Omental fat pad (tissue), 3 donors: ENCODE measurements at regions not wholly inside any gene's neighbourhood (a gene's known extent, or its start where the extent isn't known, plus 50 kb on each side); places are given as distances from the start of the nearest gene placed in this dataset.
A peak's percentile ranks its signal among the peaks of the same experiment; 100 is the strongest.

Experiments
- ATAC-seq: fragments of 150-250 bp; one replicate; pipeline ENCODE4 v1.9.1; 2016; ENCODE audit warnings: mild to moderate bottlenecking, moderate library complexity; ENCODE audit not compliant: low FRiP score
- DNase-seq: peaks from one replicate; pipeline ENCODE4 v3.0.0-alpha.2; 2019; ENCODE audit warnings: low spot score
- TF ChIP-seq, protein P1 (sequence below), 3 donors: fragments of 450-650 bp; IDR thresholded peaks; one replicate each; pipeline ENCODE4 v1.5.1; 2016 to 2017; ENCODE audit warnings: antibody characterized with exemption in 3 of 3, mild to moderate bottlenecking in 3 of 3, moderate library complexity in 2 of 3

DNA sequence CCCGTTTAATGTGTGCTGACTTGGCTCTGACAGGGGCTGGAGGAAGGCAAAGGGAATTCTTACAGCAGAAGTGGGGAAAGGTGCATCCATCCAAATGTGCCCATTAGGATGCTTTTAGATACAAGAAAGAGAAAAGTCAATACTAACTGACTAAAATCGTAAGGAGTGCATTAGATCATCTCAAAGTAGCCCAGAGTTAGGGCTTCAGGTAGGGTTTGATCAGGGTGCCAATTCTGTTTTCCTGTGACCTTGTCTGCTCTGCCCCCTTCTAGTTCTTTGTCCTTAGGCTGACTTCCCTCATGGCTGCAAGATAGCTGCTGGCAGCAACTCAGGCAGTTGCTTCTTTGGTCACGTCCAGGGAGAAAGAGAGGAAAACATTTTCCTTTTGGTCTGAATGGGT, 240.8 kb downstream of the CDC5L start:
- no peak for ATAC-seq
- TF ChIP-seq, protein P1, sequence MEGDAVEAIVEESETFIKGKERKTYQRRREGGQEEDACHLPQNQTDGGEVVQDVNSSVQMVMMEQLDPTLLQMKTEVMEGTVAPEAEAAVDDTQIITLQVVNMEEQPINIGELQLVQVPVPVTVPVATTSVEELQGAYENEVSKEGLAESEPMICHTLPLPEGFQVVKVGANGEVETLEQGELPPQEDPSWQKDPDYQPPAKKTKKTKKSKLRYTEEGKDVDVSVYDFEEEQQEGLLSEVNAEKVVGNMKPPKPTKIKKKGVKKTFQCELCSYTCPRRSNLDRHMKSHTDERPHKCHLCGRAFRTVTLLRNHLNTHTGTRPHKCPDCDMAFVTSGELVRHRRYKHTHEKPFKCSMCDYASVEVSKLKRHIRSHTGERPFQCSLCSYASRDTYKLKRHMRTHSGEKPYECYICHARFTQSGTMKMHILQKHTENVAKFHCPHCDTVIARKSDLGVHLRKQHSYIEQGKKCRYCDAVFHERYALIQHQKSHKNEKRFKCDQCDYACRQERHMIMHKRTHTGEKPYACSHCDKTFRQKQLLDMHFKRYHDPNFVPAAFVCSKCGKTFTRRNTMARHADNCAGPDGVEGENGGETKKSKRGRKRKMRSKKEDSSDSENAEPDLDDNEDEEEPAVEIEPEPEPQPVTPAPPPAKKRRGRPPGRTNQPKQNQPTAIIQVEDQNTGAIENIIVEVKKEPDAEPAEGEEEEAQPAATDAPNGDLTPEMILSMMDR (IDR thresholded peaks at IDR 0.05) = no peak
- DNase-seq = no peak

DNA sequence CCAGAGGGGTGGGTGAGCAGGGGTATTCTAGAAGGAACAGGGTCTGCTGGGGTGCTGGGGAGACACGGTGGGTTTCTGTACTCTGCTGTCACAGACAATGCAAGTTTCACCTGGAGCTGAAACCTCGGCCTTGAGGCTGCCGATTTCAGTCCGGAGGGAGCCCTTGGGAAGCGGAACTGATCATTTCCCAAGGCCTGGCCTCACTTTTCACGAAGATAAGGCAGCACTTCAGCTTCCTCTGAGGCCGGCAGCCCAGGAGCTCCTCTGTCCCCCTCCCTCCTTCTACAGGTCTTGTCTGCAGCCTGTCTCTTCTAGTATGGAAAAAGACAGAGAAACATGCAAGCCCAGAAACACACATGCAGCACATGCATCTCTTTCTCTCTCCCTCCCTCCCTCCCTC, 242.1 kb downstream of the CDC5L start:
- ATAC-seq (no peak), DNase-seq (no peak)
- TF ChIP-seq, protein P1 (IDR thresholded peaks at IDR 0.05) = no peak

DNA sequence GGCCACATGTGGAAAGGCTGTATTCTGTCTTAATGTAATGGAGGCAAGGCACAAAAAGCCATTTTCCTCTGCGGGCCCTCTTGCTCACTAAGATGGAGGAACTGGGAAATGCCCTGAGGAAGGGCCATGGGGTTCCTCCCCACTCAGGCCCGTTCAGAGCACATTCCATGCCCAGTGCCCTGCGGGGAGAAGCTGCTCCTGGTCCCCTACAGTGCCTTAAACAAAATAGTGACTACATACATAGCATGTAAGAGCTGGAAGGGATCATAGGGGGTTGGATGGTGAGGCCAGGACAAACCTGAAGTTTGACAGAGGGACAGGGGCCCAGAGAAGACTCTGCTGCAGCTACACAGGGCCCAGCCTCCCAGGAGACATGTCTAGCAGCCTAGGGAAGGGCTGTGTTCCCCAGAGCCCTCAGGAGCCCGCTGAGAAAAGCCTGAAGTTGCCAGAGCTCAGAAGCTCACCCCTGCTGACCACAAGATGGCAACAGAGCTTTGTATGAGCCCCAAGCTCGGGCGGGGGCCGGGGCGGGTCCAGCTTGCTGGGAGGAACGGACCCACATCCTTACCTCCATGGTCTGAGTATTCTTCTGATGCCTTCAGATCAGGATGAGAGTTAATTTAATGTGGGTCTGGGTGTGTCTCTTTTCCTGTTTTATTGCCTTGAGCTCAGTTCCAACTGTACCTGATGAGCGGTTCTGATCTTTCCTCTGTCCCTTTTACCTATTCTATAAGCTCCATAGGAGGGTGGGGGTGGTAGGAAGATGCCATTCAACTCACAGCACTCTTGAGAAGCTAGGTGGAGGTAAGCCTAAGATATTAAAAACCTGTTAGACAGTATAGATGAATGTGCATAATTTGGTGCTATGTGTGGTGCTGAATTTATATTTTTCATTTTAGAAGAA, 242.9 kb downstream of the CDC5L start:
- peak; percentile 52 for ATAC-seq

DNA sequence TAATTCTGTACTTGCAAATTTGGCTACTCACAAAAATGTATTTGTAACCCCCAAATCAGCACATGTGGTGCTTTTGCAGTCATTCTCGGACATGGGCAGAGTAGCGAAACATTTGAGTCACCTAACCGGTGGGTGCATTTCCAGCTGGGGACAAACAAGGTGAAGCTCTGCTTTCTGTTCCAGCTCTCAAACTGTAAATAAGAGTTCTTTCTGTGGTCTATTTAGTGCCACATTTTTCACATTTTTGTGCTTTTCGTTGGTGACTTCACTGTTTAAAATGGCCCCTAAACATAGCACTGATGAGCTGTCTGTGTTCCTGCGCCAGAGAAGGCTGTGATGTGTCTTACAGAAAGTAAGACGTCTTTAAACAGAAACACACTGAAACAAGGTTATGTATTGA, 244.5 kb downstream of the CDC5L start:
- DNase-seq (no peak), ATAC-seq (no peak)
- TF ChIP-seq, protein P1 (IDR thresholded peaks at IDR 0.05) = no peak

More for the DNA sequence above, 242.9 kb downstream of the CDC5L start:
- DNase-seq = no peak
- TF ChIP-seq, protein P1 (IDR thresholded peaks at IDR 0.05) = no peak

DNA sequence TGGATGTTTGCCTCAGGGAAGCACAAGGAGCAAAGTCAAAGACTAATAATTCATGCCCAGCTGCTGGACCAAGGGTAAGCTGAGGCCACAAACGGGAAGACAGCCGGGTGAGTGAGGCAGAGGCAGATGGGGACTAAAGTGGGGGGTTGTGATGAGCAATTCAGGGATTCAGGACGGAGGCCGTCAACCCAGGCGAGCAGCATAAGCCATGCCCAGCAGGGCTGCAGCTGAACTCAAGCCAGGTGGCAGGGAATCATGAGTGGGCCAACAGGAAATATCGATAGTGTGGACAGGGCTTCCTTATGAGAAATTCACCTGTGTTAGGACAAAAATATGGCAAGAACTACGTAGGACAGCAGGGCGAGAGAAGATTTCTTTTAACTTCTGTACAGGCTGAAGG, 246.8 kb downstream of the CDC5L start:
- ATAC-seq (no peak), DNase-seq (peak; percentile 0)
- TF ChIP-seq, protein P1 (IDR thresholded peaks at IDR 0.05) = no peak

DNA sequence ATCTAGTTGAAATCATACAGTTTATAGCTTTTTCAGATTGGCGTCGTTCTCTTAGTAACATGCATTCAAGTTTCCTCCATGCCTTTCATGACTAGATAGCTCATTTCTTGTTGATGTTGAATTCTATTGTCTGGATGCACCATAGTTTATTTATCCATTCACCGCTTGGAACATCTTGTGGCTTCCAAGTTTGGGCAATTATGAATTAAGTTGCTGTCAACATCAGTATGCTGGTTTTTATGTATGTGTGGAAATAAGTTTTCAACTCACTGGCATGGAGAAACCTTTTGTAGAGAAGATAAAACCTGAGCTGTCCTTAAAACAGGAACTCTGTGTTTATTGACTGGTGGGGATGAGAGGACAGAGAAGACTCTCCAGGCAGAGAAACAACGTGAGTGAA, 248.0 kb downstream of the CDC5L start:
- DNase-seq = peak; percentile 1
- TF ChIP-seq, protein P1 (IDR thresholded peaks at IDR 0.05) = no peak
- ATAC-seq = no peak
